ENCODE measurements at regions not wholly inside any gene's neighbourhood (a gene's known extent, or its start where the extent isn't known, plus 50 kb on each side); places are given as distances from the start of the nearest gene placed in this dataset.

- Histone ChIP-seq H3K4me3 (ENCODE audit: low read depth in 2 of 2, low read length in 1 of 2) (no peak overlapping the region), H3K27ac (ENCODE audit: low read depth in 2 of 2, low read length in 1 of 2) (peak overlapping the region in 1 of 2 experiments; percentile 42; a peak in 2 of 4 replicates), H3K27me3 (ENCODE audit: insufficient read depth) (no peaks in the 10 kb centered on the region), H3K9me2 (no peaks in the 10 kb centered on the region), H3K79me2 (ENCODE audit: insufficient read depth) (no peaks in the 10 kb centered on the region), H3K9ac (no peak overlapping the region), H2AFZ (ENCODE audit: low read depth) (peak overlapping the region; percentile 33; the same call in 1 of the 2 replicates), H4K20me1 (ENCODE audit: insufficient read depth) (no peaks in the 10 kb centered on the region), H3F3A (replicated peaks; ENCODE audit: insufficient read depth) (peaks cover 16% of the 10 kb centered on the region), H3K4me2 (no peak overlapping the region), H3K9me3 (no peaks in the 10 kb centered on the region), H3K4me1 (ENCODE audit: control insufficient read depth in 1 of 2, insufficient read depth in 2 of 2, low read depth in 1 of 2, low read length in 1 of 2) (peaks cover 0 to 11% of the 10 kb centered on the region in 2 experiments; a peak in 1 of 4 replicates), H3K36me3 (replicated peaks in 1 of 2; ENCODE audit: control insufficient read depth in 1 of 2, insufficient read depth in 2 of 2, low read length in 1 of 2) (no peaks in the 10 kb centered on the region)
- ChIA-PET CTCF (interaction anchor here (0.9 to 1.1 kb wide), 4 partner anchors 8 to 127 kb away, joined by 3 read pairs; no protein-coding TSS in a partner anchor), POLR2A (no interaction called here)
- TF ChIP-seq TCF12 (IDR thresholded peaks at IDR 0.05) = no peak
- TF ChIP-seq FOSL2 (IDR thresholded peaks at IDR 0.05; ENCODE audit: borderline replicate concordance, low read depth) = peak; percentile 19; the same call in 1 of the 2 replicates
- DNase-seq = no peak
These were observed 98.4 kb upstream of the FAM3C start for GRCh38 chr7:121494516-121494915.

GRCh38 chr7:121493553-121493952 lies 97.4 kb upstream of the FAM3C start:
- peaks cover 0 to 11% of the 10 kb centered on the region in 2 experiments; a peak in 1 of 4 replicates for H3K4me1 ChIP-seq (ENCODE audit: control insufficient read depth in 1 of 2, insufficient read depth in 2 of 2, low read depth in 1 of 2, low read length in 1 of 2)
- H3K4me2 ChIP-seq = no peak overlapping the region
- no peaks in the 10 kb centered on the region for H3K79me2 ChIP-seq (ENCODE audit: insufficient read depth)
- CTCF ChIA-PET = interaction anchor here (1.0 kb wide), 1 partner anchor 9 kb away, joined by 3 read pairs; no protein-coding TSS in a partner anchor
- no peak overlapping the region; a peak in 1 of 4 replicates for H3K27ac ChIP-seq (ENCODE audit: low read depth in 2 of 2, low read length in 1 of 2)
- H3K9me3 ChIP-seq = no peaks in the 10 kb centered on the region
- H2AFZ ChIP-seq (ENCODE audit: low read depth) = peak overlapping the region; percentile 33; the same call in 1 of the 2 replicates
- no peak for DNase-seq
- H3K9me2 ChIP-seq = no peaks in the 10 kb centered on the region
- no peak overlapping the region for H3K4me3 ChIP-seq (ENCODE audit: low read depth in 2 of 2, low read length in 1 of 2)
- WGBS (ENCODE audit: low lambda C conversion rate) = 9% methylated on average over 1 of the region's 1 CpG
- POLR2A ChIA-PET = no interaction called here
- no peaks in the 10 kb centered on the region for H3K27me3 ChIP-seq (ENCODE audit: insufficient read depth)
- TF ChIP-seq IRF3 (IDR thresholded peaks at IDR 0.05; ENCODE audit: low read depth, low read length) (no peak), EP300 (IDR thresholded peaks at IDR 0.05; ENCODE audit: borderline replicate concordance in 1 of 2, low read depth in 1 of 2, low read length in 1 of 2) (no peak), CTCF (IDR thresholded peaks at IDR 0.05) (peak; percentile 42), NFIC (IDR thresholded peaks at IDR 0.05; ENCODE audit: borderline replicate concordance) (no peak), POLR2AphosphoS5 (IDR thresholded peaks at IDR 0.05; ENCODE audit: low read depth, low read length) (no peak)
- no peaks in the 10 kb centered on the region for H3K36me3 ChIP-seq (replicated peaks in 1 of 2; ENCODE audit: control insufficient read depth in 1 of 2, insufficient read depth in 2 of 2, low read length in 1 of 2)
- peaks cover 16% of the 10 kb centered on the region for H3F3A ChIP-seq (replicated peaks; ENCODE audit: insufficient read depth)
- H3K9ac ChIP-seq = no peak overlapping the region
- no peaks in the 10 kb centered on the region for H4K20me1 ChIP-seq (ENCODE audit: insufficient read depth)

- no peaks in the 10 kb centered on the region for H3K9me2 ChIP-seq
- H3K9me3 ChIP-seq = no peaks in the 10 kb centered on the region
- no peak overlapping the region for H3K9ac ChIP-seq
- WGBS (ENCODE audit: low lambda C conversion rate) = 65% methylated on average over 5 of the region's 5 CpGs
- no peaks in the 10 kb centered on the region for H3K79me2 ChIP-seq (ENCODE audit: insufficient read depth)
- no peak for DNase-seq
- TF ChIP-seq RAD21 (IDR thresholded peaks at IDR 0.05; ENCODE audit: low read length) (no peak), TEAD4 (IDR thresholded peaks at IDR 0.05; ENCODE audit: borderline replicate concordance, insufficient read depth) (no peak)
- ChIA-PET POLR2A (no interaction called here), CTCF (no interaction called here)
- H3K36me3 ChIP-seq (replicated peaks in 1 of 2; ENCODE audit: control insufficient read depth in 1 of 2, insufficient read depth in 2 of 2, low read length in 1 of 2) = no peaks in the 10 kb centered on the region
- H3K4me3 ChIP-seq (ENCODE audit: low read depth in 2 of 2, low read length in 1 of 2) = no peak overlapping the region
- H3K4me2 ChIP-seq = no peak overlapping the region
- H3K27me3 ChIP-seq (ENCODE audit: insufficient read depth) = no peaks in the 10 kb centered on the region
- peaks cover 32% of the 10 kb centered on the region for H3F3A ChIP-seq (replicated peaks; ENCODE audit: insufficient read depth)
- no peak overlapping the region for H3K27ac ChIP-seq (ENCODE audit: low read depth in 2 of 2, low read length in 1 of 2)
- H4K20me1 ChIP-seq (ENCODE audit: insufficient read depth) = no peaks in the 10 kb centered on the region
- peaks cover 10 to 33% of the 10 kb centered on the region in 2 experiments; a peak in 3 of 4 replicates for H3K4me1 ChIP-seq (ENCODE audit: control insufficient read depth in 1 of 2, insufficient read depth in 2 of 2, low read depth in 1 of 2, low read length in 1 of 2)
- no peak overlapping the region for H2AFZ ChIP-seq (ENCODE audit: low read depth)
These were observed 94.2 kb upstream of the FAM3C start for GRCh38 chr7:121490309-121490708.

All from SK-N-SH (cell line).